ENCODE measurements at regions not wholly inside any gene's neighbourhood (a gene's known extent, or its start where the extent isn't known, plus 50 kb on each side); places are given as distances from the start of the nearest gene placed in this dataset.
"Not testable (repeated sequence)": the region's sequence is repeated elsewhere in the genome, so short reads cannot be mapped to it uniquely, and the experiment has no call there.

- not testable (repeated sequence) for DNase-seq
These were observed 375.1 kb upstream of the NPVF start for GRCh38 chr7:25603427-25603740.

DNA sequence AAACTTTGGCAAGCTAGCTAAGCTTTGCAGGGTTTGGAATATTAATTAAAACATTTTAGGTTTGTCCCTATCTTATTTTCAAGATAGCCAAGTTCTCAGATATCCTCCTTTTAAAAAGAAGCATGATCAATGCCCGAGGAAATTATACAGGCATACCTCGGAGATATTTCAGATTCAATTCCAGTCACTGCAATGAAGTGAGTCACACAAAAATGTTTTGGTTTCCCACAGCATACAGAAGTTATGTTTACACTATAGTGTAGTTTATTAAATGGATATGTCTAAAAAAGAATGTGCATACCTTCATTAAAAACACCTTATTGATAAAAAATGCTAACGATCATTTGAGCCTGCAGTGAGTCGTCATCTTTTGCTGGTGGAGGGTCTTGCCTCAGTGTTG, 382.9 kb upstream of the NPVF start:
- DNase-seq: no peak

DNA sequence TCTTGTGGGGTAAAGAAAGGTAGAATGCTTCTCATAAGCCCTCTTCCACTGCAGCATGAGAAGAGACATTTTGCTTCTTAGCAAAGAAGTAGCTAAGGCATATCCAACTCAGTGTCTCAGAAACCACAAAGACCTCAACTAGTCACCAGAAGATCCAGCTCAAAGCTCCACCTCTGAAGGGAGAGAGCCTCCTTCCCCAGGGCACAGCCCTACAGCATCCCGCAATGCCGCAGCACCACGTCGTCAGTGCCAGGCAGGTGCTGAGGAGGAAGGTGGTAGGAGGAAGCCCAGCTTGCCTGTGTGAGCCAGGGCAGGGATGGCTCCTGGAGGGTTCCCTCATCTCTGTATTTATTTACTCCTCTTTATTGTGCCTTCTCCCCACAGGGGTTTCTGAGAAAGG, 385.6 kb upstream of the NPVF start:
- DNase-seq: no peak

GRCh38 chr7:25614415-25614814, 386.1 kb upstream of the NPVF start:
- no peak for DNase-seq

GRCh38 chr7:25615003-25615402, 386.7 kb upstream of the NPVF start:
- DNase-seq: no peak

DNA sequence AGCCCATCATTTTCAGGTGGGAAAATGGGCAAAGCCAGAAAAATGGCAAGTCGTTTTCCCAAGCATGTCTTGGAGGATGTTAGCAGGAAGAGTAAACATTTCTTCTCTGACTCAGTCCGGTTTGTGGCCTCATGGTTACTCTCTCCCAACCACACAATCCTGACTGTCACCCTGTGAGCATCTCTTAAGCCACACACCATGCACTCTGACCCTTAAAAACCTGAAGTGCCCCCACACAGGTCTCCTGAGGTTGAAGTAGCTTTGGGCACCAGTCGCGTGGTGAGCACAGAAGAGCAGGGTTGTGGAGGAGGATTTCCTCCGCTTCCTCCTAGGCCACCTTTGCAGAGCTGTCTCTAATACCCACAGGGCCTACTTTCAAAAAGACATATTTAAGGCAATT, 387.3 kb upstream of the NPVF start:
- DNase-seq: no peak

GRCh38 chr7:25617214-25617613, 388.9 kb upstream of the NPVF start:
- no peak for DNase-seq

DNA sequence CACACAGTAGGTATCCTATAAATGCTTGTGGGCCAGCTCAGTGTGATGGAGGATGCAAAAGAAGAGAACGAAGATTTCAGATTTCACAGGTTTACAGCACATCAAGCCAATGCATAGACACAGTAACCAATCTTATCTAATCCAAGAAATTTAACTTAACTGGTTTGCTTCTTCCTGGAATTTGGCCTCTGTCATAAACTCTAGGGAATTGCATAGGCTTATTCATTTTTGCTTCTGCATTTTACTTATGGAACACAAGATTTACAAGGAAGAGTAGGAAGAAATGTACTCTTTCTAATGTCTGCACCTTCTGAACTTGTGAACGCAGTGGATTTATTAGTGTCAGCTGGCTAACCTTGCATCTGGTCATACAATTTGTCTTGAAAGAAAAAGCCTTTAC, 389.4 kb upstream of the NPVF start:
- no peak for DNase-seq

DNA sequence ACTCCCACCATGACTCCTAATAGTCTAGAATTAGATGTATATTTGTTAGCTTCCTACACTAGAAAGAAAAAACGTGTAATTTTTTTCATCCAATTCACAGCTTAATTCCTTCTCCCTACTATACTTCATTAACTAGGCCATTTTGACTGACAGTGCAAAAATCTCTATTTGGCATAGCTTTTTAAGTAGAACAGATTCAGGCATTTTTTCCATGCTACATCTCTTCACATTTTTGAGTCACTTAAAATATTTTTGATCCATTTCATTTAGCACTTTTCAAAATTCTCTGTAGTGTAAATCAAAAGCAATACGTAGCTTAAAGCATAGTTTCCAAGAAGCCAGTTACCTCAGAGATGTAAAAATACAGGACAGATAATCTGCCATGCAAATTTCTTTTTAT, 391.1 kb upstream of the NPVF start:
- DNase-seq: no peak

- DNase-seq: no peak
These were observed 391.9 kb upstream of the NPVF start for GRCh38 chr7:25619963-25620799.

- no peak for DNase-seq
These were observed 393.7 kb upstream of the NPVF start for GRCh38 chr7:25621993-25622392.

GRCh38 chr7:25622695-25623094, 394.4 kb upstream of the NPVF start:
- DNase-seq: no peak

GRCh38 chr7:25624051-25624450, 395.8 kb upstream of the NPVF start:
- DNase-seq: no peak

- DNase-seq: no peak
These were observed 396.5 kb upstream of the NPVF start for GRCh38 chr7:25624833-25625232.

DNA sequence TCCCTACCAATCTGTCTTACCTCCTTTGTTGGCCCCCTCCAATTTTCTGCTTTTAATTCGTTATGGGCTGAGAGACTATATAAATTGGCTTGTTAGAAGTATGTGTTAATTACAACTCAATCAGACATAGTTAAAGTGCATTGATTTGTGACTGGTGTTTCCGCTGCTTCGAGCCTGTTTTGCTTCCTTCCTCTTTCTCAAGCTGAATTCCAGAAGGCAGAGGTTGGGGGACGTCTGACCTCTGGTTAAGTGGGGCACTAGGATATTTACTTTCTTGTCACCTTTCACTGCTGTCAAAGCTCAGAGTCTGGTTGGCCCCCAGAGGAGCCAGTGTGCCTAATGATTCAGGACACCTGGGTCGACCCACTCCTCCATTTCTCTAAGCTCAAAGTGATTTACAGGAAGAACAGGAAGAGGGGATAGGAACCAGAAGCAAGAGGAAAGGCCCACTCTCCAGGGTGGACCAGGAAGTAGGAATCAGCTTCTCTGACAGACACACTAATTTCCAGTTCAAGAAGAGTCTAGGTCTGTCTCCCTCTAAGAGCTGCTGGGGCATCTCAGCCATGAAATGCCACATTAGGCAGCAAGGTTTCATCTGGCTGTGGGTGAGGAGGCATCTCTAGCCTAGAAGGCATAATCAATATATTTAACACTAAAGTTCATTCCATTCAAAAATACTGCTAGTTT, 397.2 kb upstream of the NPVF start:
- no peak for DNase-seq

DNA sequence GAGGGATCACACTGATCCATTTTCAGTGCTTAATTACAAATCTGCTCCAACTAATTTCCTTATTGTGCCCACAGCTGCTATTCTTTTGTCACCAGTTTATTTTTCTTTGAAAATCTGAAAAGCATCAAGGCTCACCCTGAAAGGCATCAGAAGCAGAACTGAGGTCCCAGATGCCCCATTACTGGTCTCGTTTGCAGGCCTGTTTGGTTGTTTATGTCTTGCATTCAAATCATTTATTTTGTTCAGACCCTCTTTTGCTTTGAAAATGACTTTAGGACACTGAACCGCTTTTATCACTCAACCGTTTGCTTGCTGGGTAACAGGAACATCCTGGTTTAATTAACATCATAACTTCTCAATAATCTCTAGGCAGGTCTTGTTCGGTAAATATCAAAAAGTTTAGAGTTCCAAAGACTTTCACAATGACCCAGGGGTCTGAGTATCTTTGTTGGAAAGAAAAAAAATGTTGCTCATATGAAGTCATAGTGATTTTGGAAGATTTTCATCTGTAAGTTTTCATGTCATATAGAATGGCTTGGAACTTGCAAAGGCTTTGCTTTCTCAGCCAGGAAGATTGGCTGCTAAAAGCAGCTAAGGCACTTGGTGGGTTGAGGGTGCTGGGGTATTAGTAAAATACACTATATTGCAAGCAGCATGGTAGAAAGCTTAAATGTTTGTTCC, 398.3 kb upstream of the NPVF start:
- no peak for DNase-seq

GRCh38 chr7:25628446-25628845, 400.2 kb upstream of the NPVF start:
- DNase-seq: no peak

- DNase-seq: no peak
These were observed 404.3 kb upstream of the NPVF start for GRCh38 chr7:25632616-25633015.

DNA sequence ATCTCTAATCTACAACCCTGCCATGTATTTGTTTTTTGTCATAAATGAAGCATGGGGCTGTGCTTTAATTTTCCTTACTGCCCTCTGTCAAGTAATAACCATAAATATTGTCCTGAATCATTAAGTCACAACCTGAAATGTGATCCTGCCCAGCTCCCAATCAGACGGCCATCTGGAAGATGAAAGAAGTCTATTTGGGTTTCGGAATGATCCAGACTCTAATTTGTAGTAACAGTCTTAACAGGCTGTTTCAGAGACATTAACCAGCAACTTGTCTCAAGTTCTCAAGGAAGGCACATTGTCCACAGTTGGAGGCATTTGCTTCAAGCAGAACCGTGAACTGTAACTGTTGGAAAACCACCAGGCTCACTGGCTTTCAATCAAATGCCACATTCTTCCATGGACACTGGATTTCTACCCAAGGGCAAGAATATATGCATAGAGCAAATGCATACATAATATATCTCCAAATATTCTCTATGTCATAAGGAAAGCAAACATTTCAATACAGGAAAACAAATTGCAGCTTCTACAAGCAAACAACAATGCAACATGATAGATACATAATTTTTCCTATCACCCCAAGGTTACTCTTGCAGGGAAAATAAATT, 405.2 kb upstream of the NPVF start:
- no peak for DNase-seq

DNA sequence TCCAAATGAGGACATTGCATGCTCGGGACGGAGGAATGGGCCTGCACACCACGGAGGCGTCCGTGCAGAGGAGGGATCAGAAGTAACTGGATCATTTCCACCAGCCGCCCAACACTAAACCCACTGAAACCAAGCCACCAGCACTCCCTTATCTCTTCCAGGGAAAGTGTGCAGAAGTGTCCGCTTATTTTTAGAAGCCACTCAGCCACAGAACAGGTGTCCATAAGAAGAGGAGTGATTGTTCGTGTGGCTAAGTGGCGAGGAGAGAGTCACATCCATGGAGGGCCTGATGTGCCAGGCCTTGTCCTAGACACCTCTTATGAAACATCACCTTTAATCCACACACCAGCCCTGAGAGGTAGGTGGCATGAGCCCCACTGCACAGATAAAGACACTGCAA, 407.9 kb upstream of the NPVF start:
- DNase-seq: no peak

DNA sequence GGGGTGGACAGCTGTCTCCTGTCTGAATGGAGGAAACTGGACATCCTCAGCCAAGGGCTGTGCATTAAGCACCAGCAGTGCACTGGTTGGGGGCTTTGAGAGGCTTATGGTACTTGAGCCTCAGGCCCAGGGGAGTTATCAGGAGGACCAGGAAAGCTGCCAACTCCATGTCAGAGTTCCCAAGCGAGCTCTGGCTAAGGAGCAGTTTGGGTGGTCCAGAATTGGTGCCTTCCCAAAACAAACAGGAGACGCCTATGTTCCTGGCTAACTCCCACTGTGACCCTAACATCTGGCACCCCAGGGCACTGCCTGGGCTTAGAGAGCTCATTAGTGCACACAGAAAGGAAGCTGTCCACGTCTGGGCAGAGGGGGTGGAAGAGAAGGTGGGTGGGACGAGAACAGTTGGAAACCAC, 408.6 kb upstream of the NPVF start:
- DNase-seq: peak; percentile 11

- no peak for DNase-seq
These were observed 409.8 kb upstream of the NPVF start for GRCh38 chr7:25638068-25638467.

- no peak for DNase-seq
These were observed 410.4 kb upstream of the NPVF start for GRCh38 chr7:25638590-25639244.
